NAMALWA (cell line): ENCODE measurements at regions not wholly inside any gene's neighbourhood (a gene's known extent, or its start where the extent isn't known, plus 50 kb on each side); places are given as distances from the start of the nearest gene placed in this dataset.

Experiments
- DNase-seq: peaks from one replicate; pipeline ENCODE4 v3.0.0-alpha.2; 2015; ENCODE audit warnings: low spot score

DNA sequence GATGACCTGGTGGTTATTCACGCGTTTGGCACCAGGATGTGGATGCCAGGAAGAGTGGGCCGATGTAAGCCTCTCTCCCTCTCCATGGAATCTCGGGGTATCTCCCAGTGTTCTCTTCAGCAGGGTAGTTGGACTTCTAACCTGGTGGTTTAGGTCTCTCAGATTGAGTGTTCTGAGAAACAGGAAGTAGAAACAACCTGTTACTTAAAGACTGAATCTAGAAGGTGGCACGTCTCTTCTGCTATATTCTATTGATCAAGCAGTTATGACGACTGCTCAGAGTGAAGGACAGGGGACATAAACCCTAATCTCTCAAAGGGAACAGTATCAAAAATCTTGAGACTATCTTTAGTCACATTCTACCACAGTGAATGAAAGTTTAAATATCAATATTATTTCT lies 918.7 kb upstream of the PIK3C3 start:
- DNase-seq: no peak

DNA sequence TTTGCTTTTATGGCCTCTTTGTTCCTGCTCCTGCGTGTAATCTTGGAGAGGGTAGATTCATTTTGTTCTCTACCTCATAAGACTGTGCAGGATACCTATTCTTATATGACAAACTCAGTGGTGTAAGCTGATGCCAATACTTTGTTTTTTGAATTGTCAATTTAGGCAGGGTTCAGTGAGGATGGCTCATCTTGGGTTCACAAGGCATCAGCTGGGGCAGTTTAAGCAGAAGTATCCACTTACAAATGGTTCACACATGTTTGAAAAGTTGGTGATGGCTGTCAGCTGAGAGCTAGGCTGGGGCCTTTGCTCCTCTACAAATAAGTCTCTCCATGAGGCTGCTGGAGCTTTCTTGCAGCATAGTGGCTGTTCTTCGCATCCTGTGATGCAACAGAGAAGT lies 920.6 kb upstream of the PIK3C3 start:
- no peak for DNase-seq

DNA sequence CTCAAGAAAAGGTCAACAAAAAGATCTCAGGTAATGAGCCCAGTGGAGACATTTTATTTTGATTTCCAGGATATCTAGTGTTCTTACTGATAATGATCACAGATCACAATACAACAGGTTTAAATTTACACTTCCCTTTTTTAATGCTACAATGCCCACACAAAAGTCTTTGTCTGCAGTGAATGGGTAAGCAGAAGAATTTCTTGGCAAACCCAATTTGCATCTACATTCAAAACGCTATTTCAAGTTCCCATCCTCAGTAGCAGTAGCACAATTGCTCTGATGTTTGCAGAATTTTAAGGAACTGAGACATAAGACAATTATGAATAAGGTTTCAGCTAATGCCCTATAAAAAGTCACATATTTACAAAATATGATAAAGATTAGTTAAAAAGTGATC lies 929.4 kb upstream of the PIK3C3 start:
- no peak for DNase-seq

DNA sequence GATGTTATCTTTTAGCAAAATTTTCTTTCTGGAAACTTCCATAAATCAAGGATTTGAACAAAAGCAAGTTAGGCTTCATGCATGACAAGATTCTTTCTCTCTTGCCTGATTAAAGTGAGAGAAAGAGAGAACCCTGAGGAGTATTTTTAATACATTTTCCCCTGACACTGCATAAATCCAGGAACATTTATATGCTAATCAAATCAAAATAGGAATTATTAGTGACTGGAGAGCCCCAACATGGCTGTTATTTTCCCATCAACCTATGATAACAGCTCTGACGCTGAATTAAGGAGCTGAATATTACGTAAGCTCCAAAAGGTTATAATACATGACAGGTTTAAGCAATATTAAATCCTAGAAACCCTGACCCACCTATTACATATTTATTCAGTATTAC lies 930.2 kb upstream of the PIK3C3 start:
- no peak for DNase-seq

DNA sequence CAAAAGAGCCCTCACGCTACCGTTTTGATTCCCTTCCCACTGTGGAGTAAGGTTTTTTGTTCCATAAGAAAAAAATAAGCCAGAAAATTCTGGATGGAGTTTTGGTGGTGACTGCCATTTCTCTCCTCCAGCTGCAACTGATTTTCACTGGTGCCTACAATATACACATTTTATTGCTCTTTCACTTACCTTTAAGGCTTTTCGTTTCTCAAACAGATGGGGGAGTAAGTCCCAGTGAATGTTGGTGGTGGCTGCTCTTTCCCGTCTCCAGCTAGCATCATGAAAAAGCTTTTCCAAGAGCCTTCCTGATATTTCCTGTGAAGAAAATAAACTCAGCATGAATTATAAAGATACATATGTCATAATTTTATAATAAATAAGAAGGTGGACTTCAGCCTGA lies 932.5 kb upstream of the PIK3C3 start:
- DNase-seq: no peak

DNA sequence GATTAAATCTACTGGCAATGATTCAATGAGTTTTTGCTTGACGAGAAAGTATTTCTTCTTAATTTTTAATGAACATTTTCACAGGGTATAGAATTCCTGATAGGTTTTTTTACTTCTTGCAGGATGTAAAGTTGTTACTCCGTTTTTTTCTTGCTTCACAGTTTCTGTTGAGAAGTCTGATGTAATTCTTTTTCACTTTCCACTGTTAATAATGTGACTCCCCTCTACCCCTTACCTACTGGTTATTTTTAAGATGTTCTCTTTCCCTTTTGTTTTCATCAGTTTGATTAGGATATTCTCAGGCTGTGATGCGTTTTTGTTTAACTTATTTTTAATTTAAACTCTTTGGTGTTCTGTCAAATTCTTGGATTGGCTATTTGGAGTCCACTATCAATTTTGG lies 933.9 kb upstream of the PIK3C3 start:
- DNase-seq: no peak

DNA sequence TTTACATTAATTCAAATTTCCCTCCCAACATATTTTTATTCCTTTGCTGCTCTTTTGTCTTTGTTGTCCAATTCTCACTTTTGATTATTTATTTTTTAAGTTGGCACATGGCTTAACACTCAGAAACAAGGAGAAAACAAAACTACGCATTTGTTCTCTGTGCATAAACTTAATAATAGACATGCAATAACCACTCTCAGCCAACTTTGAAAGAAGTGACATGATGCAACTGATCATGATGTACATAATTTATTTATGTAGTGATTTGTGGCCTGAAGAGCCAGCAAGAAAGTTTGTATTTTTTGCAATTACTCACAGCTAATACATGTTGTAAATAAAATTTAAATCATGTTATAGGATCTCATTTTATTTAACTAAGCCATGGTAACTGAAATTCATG lies 942.8 kb upstream of the PIK3C3 start:
- no peak for DNase-seq

DNA sequence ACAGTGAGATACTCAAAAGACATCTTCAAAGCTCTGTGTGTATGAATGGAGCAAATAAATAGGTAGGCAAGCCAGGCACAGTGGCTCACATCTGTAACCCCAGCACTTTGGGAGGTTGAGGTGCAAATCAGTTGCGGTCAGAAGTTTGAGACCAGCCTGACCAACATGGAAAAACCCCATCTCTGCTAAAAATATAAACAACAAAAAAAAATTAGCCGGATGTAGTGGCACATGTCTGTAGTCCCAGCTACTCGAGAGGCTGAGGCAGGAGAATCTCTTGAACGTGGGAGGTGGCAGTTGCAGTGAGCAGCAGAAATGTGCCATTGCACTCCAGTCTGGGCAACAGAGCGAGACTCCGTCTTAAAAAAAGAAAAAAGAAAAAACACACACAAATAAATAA lies 945.1 kb upstream of the PIK3C3 start:
- no peak for DNase-seq

DNA sequence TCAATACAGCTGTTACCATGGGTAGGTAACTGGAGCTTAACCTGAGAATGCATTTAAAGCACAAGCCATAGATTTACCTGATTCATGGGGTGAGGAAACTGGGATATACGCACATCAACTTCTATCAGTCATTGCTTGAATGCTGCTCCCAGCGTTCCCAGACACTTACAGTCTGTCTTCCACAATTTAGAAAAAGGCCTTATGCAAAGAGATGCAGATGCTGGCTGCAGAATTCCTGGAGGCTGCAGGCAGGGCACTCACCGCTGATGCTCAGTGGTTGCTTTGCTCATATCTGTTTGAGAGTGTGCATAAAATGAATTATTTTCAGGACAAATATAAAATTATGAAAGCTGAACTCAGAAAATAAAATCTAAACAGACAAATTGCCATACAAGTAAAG lies 950.7 kb upstream of the PIK3C3 start:
- DNase-seq: no peak

DNA sequence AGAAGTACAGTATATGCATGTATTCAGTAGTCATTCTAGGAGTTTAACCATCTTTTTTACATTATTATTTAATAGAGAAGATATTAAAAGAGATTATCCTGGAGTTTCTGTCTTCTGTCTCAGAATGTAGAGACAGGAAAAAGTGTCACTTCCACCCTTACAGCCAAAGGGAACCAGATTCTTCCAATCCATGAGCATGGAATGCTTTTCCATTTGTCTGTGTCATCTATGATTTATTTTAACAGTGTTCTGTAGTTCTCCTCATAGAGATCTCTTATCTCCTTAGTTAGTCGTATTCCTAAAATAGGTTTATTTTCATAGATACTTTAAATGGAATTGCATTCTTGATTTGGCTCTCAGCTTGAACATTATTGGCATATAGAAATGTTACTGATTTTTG lies 959.5 kb upstream of the PIK3C3 start:
- no peak for DNase-seq

DNA sequence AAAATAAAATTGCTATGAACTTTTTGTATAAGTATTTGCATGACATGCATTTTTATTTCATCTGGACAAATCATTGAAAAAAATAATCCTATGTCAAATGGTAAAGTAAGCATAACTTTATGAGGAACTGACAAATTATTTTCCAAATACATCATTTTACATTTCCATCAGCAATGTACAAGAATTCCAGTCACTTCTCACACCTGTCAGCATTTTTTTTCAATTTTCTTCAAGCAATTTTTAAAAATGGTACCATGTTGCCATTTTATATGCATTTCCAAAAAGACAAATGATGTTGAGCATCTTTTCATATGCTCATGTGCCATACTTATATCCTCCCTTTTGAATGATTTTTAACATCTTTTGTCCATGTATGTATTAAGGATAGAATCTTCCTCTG lies 961.7 kb upstream of the PIK3C3 start:
- no peak for DNase-seq

DNA sequence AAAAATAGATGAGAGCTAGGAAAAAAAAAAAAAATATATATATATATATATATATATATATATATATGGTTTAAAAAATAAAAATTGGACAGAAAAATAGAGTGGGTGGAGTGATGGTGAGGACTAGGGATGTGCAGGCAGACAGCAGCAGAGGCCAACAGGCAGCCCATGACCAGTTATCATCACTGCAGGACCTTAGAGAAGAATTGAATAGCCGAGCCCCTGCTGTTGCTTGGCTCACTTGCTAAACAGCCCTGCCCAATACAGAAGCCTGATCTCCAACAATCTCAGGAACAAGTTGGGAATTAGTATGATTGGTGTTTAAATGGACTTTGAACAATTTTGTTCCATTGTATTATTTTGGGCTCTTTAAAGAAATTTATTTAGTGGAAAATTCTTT lies 967.5 kb upstream of the PIK3C3 start:
- no peak for DNase-seq

DNA sequence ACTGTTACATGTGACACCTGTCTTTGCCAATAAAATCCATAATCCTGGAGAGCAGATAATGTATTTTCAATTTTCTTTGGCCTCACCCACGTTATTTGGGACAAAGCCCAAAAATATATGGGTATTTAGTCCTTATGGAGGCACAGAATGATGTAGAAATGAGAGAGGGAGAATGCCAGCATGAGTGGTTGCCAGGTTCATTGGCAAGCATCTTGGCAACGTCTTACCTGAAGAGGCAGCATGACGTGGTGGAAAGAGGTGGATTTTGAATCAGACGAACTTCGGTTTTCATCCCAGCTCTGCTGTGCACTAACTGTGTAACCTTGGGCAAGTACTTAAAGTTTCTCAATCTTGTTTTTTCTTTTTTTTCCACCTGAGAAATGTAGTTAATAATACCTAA lies 969.6 kb upstream of the PIK3C3 start:
- no peak for DNase-seq

DNA sequence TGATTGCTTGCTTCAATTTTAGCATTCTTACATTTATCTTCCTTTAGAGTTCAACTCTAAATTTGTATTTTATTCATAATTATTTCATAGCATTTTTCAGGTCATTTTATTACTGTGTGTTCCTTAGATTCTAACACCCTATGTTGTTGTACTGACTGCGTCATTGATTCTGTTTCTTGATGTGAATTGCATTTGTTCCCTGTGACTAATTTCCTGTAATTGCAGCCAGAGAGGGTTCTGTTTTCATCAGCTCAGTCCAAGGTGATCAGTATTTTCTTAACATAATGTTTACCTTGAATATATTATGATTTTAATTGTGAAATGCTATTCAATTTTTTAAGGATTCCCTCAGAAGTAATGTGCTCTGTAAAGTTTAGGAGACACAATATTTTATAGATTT lies 970.2 kb upstream of the PIK3C3 start:
- no peak for DNase-seq

DNA sequence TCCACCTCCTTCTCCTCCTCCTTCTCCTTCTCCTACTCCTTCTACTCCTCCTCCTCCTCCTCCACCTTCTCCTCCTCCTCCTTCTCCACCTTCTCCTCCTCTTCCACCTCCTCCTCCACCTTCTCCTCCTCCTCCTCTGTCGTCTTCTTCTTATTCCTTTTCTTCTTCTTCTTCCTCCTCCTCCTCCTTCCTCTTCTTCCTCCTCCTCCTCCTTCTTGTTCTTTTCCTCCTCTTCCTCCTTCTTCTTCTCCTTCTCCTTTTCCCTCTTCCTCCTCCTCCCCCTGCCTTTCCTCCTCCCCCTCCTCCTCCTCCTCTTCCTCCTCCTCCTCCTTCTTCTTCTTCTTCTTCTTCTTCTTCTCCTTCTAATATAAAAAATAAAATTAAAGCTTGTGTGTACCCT lies 971.2 kb upstream of the PIK3C3 start:
- no peak for DNase-seq

DNA sequence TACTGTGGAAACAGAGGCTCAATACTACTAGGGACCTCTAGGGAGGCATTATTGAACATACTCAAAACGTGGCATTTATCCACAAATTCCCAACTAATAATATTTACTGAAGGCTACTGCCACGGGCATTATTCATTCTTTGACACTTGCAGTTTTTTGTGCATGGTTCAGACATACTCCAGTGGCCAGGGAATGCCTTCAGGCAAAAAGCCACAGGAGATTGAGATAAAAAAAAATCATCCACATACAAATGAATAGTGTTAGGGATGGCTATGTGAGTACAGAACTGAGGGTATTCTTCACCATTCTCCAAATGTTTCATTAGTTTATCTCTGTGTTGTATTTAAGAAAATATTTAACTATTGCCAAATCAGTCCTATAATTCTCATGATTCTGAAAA lies 974.9 kb upstream of the PIK3C3 start:
- no peak for DNase-seq

DNA sequence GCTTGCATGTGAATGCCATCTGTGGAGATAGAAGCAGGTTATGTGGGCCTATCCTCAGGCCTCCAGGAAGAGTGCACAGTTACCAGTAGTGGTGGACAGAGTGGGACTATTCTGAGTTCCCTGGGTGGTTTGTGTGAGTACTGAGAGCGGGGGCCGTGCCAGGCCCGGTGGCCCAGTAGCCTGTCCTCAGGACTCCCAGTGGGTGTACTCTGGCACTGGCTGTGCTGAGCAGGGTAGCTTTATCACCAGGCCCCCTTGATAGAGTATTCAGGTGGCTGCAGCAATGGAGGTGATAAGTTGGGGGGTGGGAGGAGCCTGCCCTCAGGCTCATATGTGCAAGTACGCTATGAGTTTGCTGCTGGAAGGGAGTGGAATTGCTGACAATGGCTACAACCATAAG lies 979.0 kb upstream of the PIK3C3 start:
- DNase-seq: no peak

DNA sequence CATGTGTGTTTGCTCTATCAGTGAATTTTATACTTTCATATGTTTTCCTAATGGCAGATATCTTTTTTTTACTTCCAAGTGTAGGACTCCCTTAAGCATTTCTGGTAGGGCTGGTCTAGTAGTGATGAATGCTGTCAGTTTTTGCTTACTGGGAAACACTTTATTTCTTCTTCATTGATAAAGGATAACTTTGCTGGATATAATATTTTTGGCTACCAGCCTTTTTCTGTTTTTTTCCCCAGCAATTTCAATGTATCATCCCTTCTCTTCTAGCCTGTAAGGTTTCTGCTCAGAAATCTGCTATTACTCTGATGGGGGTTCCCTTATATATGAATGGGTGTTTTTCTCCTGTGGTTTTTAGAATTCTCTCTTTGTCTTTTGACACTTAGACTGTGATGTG lies 980.6 kb upstream of the PIK3C3 start:
- no peak for DNase-seq

DNA sequence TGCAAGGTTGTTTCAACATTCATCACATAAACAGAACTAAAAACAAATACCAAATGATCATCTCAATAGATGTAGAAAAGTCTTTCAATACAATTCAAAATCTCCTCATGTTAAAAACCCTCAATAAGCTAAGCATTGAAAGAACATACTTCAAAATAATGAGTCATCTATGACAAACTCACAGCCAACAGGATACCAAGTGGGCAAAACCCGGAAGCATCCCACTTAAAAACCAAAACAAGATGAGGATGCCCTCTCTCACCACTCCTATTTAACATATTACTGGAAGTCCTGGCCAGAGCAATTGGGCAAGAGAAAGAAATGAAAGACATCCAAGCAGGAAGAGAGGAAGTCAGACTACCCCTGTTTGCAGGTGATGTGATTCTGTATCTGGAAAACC lies 992.2 kb upstream of the PIK3C3 start:
- DNase-seq: no peak

DNA sequence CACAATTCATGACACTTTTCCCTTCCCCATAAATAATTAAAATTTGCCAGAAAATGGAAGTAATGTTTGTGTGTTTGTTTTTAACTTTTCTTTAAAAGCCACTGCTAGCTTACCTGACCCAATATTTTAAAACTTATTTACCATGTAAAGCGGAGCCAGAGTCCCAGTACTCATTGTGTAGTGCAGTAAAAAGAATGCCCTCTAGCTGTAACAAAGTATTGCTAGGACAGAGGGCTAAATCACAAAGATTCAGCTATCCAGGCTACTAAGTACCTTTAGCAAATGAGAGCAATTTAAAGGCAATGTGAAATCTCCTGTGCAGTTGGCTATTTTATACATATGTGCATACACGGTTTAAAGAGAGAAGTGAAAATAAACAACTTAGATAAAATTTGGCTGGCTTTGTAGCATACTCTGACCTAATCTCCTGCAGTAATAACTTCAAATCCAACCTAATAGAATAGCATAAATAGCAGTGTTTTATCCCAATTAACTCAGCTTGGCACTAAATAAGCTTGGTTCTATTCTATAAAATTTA lies 997.4 kb upstream of the PIK3C3 start:
- no peak for DNase-seq

DNA sequence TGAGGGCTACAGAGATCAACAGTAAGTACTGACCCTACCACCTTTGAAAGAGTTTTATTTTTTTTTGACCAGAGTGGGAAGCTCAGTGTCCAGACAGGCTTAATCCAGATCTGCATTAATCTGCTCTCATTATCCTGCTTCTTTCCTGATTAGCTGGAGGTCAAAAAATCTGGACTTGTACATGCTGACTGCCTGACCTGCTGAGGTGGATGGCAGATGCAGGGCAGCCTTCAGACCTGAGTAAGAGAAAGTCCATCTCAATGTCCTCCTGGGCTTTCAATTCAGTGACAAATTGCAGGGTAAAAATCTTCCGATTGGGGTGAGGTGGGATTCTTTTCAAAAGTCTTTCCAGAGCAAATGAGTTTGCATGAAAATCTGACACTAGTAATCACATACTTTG lies 998.8 kb upstream of the PIK3C3 start:
- no peak for DNase-seq

DNA sequence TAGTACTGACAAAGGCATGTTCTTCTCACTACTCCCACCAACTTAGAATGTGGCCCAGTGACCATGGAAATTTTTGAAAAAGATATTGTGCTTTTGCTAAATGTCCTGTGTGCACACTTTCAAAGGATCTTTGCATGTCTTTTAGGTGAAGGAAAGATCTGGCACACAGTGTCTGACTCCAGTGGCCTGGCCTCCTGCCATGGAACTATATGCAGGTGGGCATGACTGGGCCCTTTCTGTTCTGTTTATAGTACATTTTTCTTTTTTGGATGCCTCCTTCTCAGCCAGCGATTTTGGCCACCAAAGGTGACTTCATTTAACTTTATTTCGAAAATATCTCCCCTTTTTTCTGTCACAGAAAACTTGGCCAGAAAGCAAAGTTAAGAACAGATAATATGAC lies 999.7 kb upstream of the PIK3C3 start:
- DNase-seq: no peak

DNA sequence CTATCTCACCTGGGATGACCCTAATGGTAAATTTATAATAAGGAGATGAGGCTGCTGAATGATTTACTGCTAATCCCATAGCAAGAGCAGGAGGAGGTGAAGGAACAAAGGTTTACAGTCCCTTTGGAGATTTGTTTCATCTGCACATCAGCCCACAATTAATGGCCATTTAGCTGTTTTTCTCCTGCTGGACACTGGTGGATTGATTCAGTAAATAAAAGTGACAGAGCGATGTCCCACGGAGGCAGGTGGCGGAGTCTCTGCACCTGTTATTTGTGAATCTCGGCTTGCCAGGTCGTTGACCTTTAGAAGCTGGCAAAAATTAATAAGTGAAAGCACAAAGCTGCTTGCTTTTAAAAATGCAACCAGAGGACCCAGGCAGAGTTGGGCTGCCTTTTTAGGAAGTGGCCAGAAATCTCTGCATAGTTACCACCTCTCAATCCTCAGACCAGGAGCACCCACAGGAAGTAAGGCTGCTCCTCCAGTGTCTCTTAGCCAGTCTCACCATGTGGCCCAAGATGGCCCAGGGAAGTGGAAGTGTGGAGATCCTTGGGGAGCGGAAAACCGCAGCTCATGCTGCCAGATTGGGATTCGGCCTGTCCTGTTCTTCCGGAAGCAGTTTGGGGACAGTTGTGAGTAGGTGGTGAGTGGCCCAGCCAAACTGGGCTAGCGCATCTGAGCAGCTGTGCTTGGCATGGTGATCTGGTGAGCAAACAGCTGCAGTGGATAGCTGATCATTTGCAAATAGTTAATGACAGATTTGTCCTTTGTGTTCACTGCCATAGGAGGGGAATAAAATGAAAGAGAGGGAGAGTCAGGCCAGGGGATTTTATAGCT lies 1005.7 kb upstream of the PIK3C3 start:
- DNase-seq: no peak

DNA sequence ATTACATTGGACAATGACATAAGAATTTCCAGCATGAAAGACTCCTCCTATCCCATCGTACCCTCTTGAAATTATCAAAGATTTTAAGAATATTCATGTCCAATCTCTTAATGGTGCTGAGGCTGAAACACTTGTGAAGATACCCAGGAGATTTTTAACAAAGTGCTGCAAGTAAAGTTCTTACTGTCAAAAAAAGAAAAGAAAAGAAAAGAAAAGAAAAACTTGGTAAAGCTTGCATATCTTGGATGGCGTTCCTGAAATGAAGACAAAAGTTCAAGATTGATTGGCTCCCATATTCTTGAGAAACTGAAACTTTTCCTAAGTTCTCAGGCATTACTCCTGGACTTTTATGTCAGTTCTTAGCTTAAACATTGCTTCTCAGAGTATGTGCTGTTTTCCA lies 1010.5 kb upstream of the PIK3C3 start:
- no peak for DNase-seq
